GM12872 (cell line): ENCODE measurements at regions not wholly inside any gene's neighbourhood (a gene's known extent, or its start where the extent isn't known, plus 50 kb on each side); places are given as distances from the start of the nearest gene placed in this dataset.

Experiments
- CTCF ChIP-seq: IDR thresholded peaks from 3 replicates; pipeline ENCODE4 v1.5.1; 2011; ENCODE audit warnings: low read depth, mild to moderate bottlenecking, low read length, moderate library complexity; ENCODE audit not compliant: insufficient read depth

- TF ChIP-seq CTCF, result no peak
Observed at GRCh38 chr1:143720087-143721023, 251.4 kb downstream of the FAM72C start.

- TF ChIP-seq CTCF, result no peak
Observed at GRCh38 chr1:143718524-143718923, 253.3 kb downstream of the FAM72C start.

GRCh38 chr1:143718021-143718420 is 253.8 kb downstream of the FAM72C start:
- no peak for TF ChIP-seq CTCF

- no peak for TF ChIP-seq CTCF
Observed at GRCh38 chr1:143717434-143717833, 254.4 kb downstream of the FAM72C start.

GRCh38 chr1:143709606-143710259 is 262.1 kb downstream of the FAM72C start:
- TF ChIP-seq CTCF, result peak; percentile 40; the same call in 2 of the 3 replicates

- no peak for TF ChIP-seq CTCF
Observed at GRCh38 chr1:143699731-143700130, 272.1 kb downstream of the FAM72C start.

GRCh38 chr1:143699115-143699514 is 272.7 kb downstream of the FAM72C start:
- no peak for TF ChIP-seq CTCF
